ENCODE measurements at regions not wholly inside any gene's neighbourhood (a gene's known extent, or its start where the extent isn't known, plus 50 kb on each side); places are given as distances from the start of the nearest gene placed in this dataset.

DNA sequence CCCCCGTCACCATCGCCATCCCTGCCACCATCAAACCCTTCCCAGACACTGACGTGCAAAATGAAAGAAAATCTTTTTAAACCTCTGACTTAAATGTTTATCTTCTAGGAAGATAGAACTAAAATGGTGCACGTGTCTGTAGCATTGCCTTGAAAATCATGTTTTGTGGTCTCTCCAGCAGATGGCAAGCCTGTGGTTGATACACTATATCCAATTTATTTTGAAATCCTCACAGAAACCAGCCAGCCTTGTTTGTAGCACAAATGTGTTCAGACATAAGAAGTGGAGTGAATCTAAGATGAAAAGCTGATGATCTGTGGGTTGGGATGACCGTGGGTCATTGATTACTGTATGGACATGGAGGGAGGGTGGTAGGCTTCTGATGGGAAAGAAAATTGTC, 436.2 kb upstream of the SMIM21 start:
- no peaks in the 10 kb centered on the region for H3K36me3 ChIP-seq
- no peaks in the 10 kb centered on the region for H3K27me3 ChIP-seq
- H3K9me3 ChIP-seq = no peaks in the 10 kb centered on the region
- no peak for DNase-seq
- H3K27ac ChIP-seq = no peak overlapping the region
- H3K4me3 ChIP-seq = no peak overlapping the region
- H3K4me1 ChIP-seq = no peaks in the 10 kb centered on the region
- no peak for TF ChIP-seq POLR2A (IDR thresholded peaks at IDR 0.05)
- TF ChIP-seq, protein P1, sequence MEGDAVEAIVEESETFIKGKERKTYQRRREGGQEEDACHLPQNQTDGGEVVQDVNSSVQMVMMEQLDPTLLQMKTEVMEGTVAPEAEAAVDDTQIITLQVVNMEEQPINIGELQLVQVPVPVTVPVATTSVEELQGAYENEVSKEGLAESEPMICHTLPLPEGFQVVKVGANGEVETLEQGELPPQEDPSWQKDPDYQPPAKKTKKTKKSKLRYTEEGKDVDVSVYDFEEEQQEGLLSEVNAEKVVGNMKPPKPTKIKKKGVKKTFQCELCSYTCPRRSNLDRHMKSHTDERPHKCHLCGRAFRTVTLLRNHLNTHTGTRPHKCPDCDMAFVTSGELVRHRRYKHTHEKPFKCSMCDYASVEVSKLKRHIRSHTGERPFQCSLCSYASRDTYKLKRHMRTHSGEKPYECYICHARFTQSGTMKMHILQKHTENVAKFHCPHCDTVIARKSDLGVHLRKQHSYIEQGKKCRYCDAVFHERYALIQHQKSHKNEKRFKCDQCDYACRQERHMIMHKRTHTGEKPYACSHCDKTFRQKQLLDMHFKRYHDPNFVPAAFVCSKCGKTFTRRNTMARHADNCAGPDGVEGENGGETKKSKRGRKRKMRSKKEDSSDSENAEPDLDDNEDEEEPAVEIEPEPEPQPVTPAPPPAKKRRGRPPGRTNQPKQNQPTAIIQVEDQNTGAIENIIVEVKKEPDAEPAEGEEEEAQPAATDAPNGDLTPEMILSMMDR (IDR thresholded peaks at IDR 0.05) = no peak

DNA sequence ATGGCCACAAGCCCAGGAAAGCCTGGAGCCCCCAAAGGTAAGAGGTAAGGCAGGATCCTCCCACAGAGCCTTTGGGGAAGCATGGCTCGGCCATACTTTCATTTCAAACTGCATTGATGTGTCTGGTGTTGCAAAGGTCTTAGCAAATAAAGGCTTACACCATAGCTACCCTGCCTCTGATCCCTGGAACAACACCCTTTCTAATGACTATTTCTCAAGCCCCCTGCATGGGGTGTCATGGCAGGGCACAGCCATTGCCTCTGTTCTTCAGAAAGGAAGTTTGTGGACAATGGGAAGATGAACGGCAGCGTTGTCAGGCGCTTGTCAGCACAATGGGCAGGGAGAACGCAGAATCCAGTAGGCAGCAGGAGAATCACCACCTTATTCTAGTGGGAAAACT, 435.0 kb upstream of the SMIM21 start:
- H3K4me3 ChIP-seq = no peak overlapping the region
- TF ChIP-seq, protein P1 (IDR thresholded peaks at IDR 0.05) = no peak
- no peak for TF ChIP-seq POLR2A (IDR thresholded peaks at IDR 0.05)
- H3K27ac ChIP-seq = no peak overlapping the region
- H3K36me3 ChIP-seq = no peaks in the 10 kb centered on the region
- no peaks in the 10 kb centered on the region for H3K4me1 ChIP-seq
- H3K9me3 ChIP-seq = no peaks in the 10 kb centered on the region
- DNase-seq = no peak
- no peaks in the 10 kb centered on the region for H3K27me3 ChIP-seq

DNA sequence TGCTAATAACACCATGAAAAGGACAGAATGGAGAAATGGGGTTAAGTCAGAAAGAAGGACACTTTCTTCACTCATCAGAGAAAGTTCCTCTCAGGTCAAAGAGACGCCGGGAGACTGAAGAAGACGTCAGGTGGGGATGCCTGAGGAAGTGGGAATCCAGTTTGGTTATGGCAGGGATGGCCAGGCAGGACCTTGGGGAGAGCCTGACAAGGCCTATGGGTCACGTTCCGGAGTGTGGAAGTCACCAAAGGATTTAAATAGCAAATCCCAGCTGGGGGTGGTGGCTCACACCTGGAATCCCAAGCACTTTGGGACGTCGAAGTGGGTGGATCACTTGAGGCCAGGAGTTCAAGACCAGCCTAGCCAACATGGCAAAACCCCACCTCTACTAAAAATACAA, 432.7 kb upstream of the SMIM21 start:
- Histone ChIP-seq H3K4me1 (no peaks in the 10 kb centered on the region), H3K27ac (no peak overlapping the region), H3K36me3 (no peaks in the 10 kb centered on the region), H3K9me3 (no peaks in the 10 kb centered on the region), H3K27me3 (no peaks in the 10 kb centered on the region), H3K4me3 (no peak overlapping the region)
- DNase-seq = no peak
- TF ChIP-seq POLR2A (IDR thresholded peaks at IDR 0.05) = no peak
- TF ChIP-seq, protein P1 (IDR thresholded peaks at IDR 0.05) = no peak

DNA sequence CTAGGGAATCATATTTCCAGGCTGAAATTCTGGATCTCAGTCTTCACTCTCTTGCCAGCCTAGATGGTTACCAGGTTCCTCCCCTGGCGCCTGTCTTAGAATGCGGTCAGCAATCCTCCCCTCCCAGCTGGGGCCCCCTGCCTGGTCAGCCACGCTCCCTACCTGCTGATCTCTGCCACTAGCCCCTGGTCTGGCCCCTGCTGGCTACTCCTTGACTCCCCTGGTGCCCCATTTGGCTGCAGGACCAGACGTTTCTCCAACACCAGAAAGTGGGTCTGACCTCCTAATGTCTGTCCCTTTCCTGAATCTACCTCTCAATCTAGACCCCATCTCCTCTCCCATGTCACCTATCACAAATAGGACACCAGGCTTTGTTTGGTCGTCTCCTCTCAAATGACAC, 432.0 kb upstream of the SMIM21 start:
- H3K4me3 ChIP-seq = no peak overlapping the region
- H3K4me1 ChIP-seq = no peaks in the 10 kb centered on the region
- no peak overlapping the region for H3K27ac ChIP-seq
- H3K27me3 ChIP-seq = no peaks in the 10 kb centered on the region
- no peak for TF ChIP-seq POLR2A (IDR thresholded peaks at IDR 0.05)
- TF ChIP-seq, protein P1 (IDR thresholded peaks at IDR 0.05) = no peak
- DNase-seq = no peak
- no peaks in the 10 kb centered on the region for H3K36me3 ChIP-seq
- H3K9me3 ChIP-seq = no peaks in the 10 kb centered on the region

DNA sequence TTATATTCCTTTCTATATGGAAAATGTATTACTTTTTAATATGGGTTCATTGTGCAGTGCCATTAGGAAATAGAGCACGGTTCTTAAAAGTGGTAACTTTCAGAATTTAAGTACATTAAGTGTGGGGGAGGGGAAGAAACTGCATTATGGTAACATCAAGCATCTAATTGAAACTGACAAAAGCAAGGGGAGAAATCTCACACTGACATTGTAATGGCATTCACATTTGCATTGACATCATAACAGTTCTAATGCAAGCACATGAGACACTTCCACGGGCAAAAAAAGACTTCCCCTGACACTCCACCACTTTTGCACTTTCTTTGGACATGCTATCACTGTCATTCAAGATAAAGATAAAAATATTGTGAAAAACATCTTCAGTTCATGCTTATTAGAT, 431.3 kb upstream of the SMIM21 start:
- DNase-seq = no peak

More for the DNA sequence above, 431.3 kb upstream of the SMIM21 start:
- Histone ChIP-seq H3K27me3 (no peaks in the 10 kb centered on the region), H3K27ac (no peak overlapping the region), H3K36me3 (no peaks in the 10 kb centered on the region), H3K4me3 (no peak overlapping the region), H3K9me3 (no peaks in the 10 kb centered on the region), H3K4me1 (no peaks in the 10 kb centered on the region)
- TF ChIP-seq, protein P1 (IDR thresholded peaks at IDR 0.05) = no peak
- no peak for TF ChIP-seq POLR2A (IDR thresholded peaks at IDR 0.05)
